Breast epithelium (tissue), 4 donors: ENCODE measurements at regions not wholly inside any gene's neighbourhood (a gene's known extent, or its start where the extent isn't known, plus 50 kb on each side); places are given as distances from the start of the nearest gene placed in this dataset.

Source experiments
- DNase-seq, 2 donors: peaks; one replicate each; pipeline ENCODE4 v3.0.0-alpha.2; 2019; ENCODE audit warnings: low spot score in 2 of 2
- H3K27ac ChIP-seq, 2 donors: fragments of 200-600 bp; sonication (generic) in 1 of 2; one replicate each; pipeline ENCODE4 v1.5.1; 2016 to 2019; ENCODE audit warnings: mild to moderate bottlenecking in 1 of 2
- H3K27me3 ChIP-seq, 2 donors: fragments of 200-600 bp; sonication (generic) in 1 of 2; one replicate each; pipeline versions ENCODE4 v1.5.1 to v1.6.0; 2017 to 2019; ENCODE audit warnings: control low read depth in 1 of 2, mild to moderate bottlenecking in 1 of 2
- H3K36me3 ChIP-seq: fragments of 200-600 bp; one replicate; pipeline ENCODE4 v1.5.1; 2019
- H3K4me1 ChIP-seq, 2 donors: fragments of 200-600 bp; sonication (generic); one replicate each; pipeline ENCODE4 v1.5.1; 2016 to 2019; ENCODE audit warnings: control low read depth in 1 of 2
- H3K4me3 ChIP-seq, 3 donors: fragments of 200-600 bp; sonication (generic); 1 replicate in 2 of 3; 2 replicates in 1 of 3; pipeline ENCODE4 v1.5.1; 2016 to 2019; ENCODE audit warnings: mild to moderate bottlenecking in 3 of 3, moderate library complexity in 2 of 3
- H3K9me3 ChIP-seq, 2 donors: fragments of 200-600 bp; sonication (generic) in 1 of 2; one replicate each; pipeline ENCODE4 v1.5.1; 2016 to 2019; ENCODE audit warnings: control low read depth in 1 of 2
- POLR2A ChIP-seq: fragments of 450-650 bp; IDR thresholded peaks from one replicate; pipeline ENCODE4 v1.6.1; 2016; ENCODE audit warnings: antibody characterized with exemption, mild to moderate bottlenecking, moderate library complexity
- POLR2AphosphoS5 ChIP-seq, 3 donors: sonication (generic); formaldehyde crosslinking; IDR thresholded peaks; one replicate each; pipeline ENCODE4 v1.6.1; 2017; ENCODE audit warnings: antibody characterized with exemption in 3 of 3
- intact Hi-C: fragments of 100-400 bp; cut with DNase I; formaldehyde crosslinking; loops from one replicate; pipeline ENCODE4 v1.15.1; 2023; ENCODE audit warnings: low total_unique reads
- TF ChIP-seq, protein P1 (sequence below), 3 donors: fragments of 450-650 bp; IDR thresholded peaks; one replicate each; pipeline ENCODE4 v1.5.1; 2016 to 2017; ENCODE audit warnings: antibody characterized with exemption in 3 of 3, mild to moderate bottlenecking in 3 of 3, moderate library complexity in 3 of 3

- intact Hi-C loops = no loop called here
- Histone ChIP-seq H3K27me3 (no peaks in the 10 kb centered on the region), H3K4me3 (no peak overlapping the region), H3K27ac (no peak overlapping the region), H3K36me3 (no peaks in the 10 kb centered on the region), H3K4me1 (no peaks in the 10 kb centered on the region), H3K9me3 (no peaks in the 10 kb centered on the region)
- DNase-seq = no peak
- TF ChIP-seq POLR2AphosphoS5 (IDR thresholded peaks at IDR 0.05) (no peak), POLR2A (no peak)
- TF ChIP-seq, protein P1, sequence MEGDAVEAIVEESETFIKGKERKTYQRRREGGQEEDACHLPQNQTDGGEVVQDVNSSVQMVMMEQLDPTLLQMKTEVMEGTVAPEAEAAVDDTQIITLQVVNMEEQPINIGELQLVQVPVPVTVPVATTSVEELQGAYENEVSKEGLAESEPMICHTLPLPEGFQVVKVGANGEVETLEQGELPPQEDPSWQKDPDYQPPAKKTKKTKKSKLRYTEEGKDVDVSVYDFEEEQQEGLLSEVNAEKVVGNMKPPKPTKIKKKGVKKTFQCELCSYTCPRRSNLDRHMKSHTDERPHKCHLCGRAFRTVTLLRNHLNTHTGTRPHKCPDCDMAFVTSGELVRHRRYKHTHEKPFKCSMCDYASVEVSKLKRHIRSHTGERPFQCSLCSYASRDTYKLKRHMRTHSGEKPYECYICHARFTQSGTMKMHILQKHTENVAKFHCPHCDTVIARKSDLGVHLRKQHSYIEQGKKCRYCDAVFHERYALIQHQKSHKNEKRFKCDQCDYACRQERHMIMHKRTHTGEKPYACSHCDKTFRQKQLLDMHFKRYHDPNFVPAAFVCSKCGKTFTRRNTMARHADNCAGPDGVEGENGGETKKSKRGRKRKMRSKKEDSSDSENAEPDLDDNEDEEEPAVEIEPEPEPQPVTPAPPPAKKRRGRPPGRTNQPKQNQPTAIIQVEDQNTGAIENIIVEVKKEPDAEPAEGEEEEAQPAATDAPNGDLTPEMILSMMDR (IDR thresholded peaks at IDR 0.05) = no peak
Observed at GRCh38 chr1:184911103-184911745, 63.1 kb downstream of the NIBAN1 start.

- intact Hi-C loops = no loop called here
- Histone ChIP-seq H3K4me1 (no peaks in the 10 kb centered on the region), H3K27ac (peak overlapping the region in 1 of 2 donors; percentile 34), H3K4me3 (no peak overlapping the region), H3K36me3 (no peaks in the 10 kb centered on the region), H3K9me3 (no peaks in the 10 kb centered on the region), H3K27me3 (no peaks in the 10 kb centered on the region)
- DNase-seq = no peak
- TF ChIP-seq, protein P1 (IDR thresholded peaks at IDR 0.05) = no peak
- TF ChIP-seq POLR2AphosphoS5 (IDR thresholded peaks at IDR 0.05) (peak in 1 of 3 donors; percentile 49), POLR2A (no peak)
Observed at GRCh38 chr1:184910691-184911091, 63.6 kb downstream of the NIBAN1 start.

DNA sequence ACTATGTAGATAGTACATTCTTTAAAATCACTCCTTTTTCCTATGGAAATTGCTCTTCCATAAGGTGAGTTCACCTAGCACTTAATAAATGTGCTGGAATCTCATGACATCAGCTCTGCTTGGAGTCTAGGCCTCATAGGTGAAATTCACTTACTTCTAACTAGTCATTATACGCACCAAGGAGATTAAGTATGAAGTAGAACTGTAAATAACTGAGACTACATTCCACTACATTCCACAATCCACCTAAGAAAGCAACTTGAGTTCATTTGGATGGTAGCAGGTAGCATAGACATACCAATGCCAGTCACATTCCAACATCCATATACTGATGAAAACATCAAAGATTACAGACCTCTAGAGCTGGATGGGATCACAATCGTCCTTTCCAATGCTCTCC is 64.3 kb downstream of the NIBAN1 start:
- no peak overlapping the region for H3K27ac ChIP-seq
- H3K36me3 ChIP-seq = no peaks in the 10 kb centered on the region
- intact Hi-C loops = no loop called here
- no peak for DNase-seq
- no peaks in the 10 kb centered on the region for H3K27me3 ChIP-seq
- no peaks in the 10 kb centered on the region for H3K9me3 ChIP-seq
- no peaks in the 10 kb centered on the region for H3K4me1 ChIP-seq
- TF ChIP-seq, protein P1 (IDR thresholded peaks at IDR 0.05) = no peak
- TF ChIP-seq POLR2A (no peak), POLR2AphosphoS5 (IDR thresholded peaks at IDR 0.05) (no peak)
- no peak overlapping the region for H3K4me3 ChIP-seq

DNA sequence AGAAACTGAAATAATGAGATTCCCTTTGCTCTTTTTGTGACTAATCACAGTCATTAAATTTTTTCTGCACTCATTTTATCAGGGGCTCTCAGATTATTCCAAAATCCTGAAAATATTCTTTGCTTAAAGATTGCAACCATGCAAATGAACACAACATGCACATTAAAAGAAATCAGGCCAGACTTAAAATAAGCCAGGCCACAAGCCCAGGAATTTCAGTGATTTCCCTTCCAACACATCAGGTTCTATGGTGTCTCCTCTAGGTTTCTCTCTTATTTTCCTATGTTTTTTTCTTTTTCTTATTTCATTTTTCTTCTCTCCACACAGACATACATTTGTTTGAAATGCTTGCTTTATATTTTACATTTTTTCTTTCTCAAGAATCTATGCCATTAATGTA is 65.3 kb downstream of the NIBAN1 start:
- no peak for TF ChIP-seq POLR2AphosphoS5 (IDR thresholded peaks at IDR 0.05)
- TF ChIP-seq, protein P1 (IDR thresholded peaks at IDR 0.05) = no peak
- no peak for TF ChIP-seq POLR2A
- Histone ChIP-seq H3K27ac (no peak overlapping the region), H3K9me3 (no peaks in the 10 kb centered on the region), H3K27me3 (no peaks in the 10 kb centered on the region), H3K36me3 (no peaks in the 10 kb centered on the region), H3K4me1 (no peaks in the 10 kb centered on the region), H3K4me3 (no peak overlapping the region)
- intact Hi-C loops = no loop called here
- no peak for DNase-seq

GRCh38 chr1:184908506-184908905 is 65.8 kb downstream of the NIBAN1 start:
- H3K36me3 ChIP-seq = no peaks in the 10 kb centered on the region
- no peaks in the 10 kb centered on the region for H3K27me3 ChIP-seq
- H3K4me3 ChIP-seq = no peak overlapping the region
- H3K4me1 ChIP-seq = no peaks in the 10 kb centered on the region
- H3K9me3 ChIP-seq = no peaks in the 10 kb centered on the region
- intact Hi-C loops = no loop called here
- no peak for DNase-seq
- TF ChIP-seq, protein P1 (IDR thresholded peaks at IDR 0.05) = no peak
- TF ChIP-seq POLR2AphosphoS5 (IDR thresholded peaks at IDR 0.05) = no peak
- no peak for TF ChIP-seq POLR2A
- H3K27ac ChIP-seq = no peak overlapping the region
